ENCODE measurements at regions not wholly inside any gene's neighbourhood (a gene's known extent, or its start where the extent isn't known, plus 50 kb on each side); places are given as distances from the start of the nearest gene placed in this dataset.

DNA sequence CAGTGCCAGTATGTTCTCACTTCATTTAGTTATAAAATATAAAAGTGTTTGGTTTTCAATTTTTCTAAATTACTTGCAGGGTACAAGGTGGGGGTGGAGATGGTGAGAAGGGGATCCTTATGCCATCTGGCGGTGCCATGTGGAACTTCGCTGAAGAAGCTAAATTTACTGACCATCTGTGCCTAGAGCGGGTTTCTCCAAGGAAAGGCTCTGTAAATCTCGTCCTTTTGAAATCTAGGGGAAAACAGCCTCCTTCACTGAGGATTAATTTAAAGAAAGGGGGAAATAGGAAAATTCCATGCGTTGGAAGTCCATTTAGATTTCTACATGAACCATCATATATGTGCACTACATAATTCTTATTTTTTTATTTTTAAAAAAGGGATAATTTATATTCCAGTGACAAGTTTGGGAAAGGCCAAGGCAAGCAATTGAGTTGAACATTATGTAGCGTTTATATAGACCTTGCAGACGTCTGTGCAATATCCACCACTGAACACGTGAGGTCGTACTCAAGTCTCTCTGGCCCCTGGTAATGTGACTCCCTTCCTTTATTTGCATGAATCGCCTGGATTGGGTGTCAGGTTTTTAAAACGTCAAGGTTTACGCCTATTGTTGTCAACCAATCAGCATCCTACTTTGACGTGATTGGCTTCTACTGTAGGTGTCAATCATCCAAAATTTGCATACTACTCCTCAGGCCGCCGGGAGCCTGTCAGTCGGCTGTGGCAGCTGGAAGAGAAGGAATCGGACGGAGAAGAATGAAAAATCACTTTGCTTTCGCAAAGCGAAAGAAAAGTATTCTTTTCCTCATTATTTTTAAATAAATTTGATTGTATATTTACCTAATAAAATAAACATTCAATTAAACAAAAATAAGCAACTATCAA, 297.1 kb upstream of the NFE2L3 start:
- peak overlapping the region in 1 of 2 donors; percentile 47 for H3K27ac ChIP-seq (ENCODE audit: low read depth in 2 of 2, low read length in 1 of 2)
- H3K36me3 ChIP-seq (ENCODE audit: control insufficient read depth in 2 of 2, insufficient read depth in 2 of 2, low read length in 1 of 2), result no peaks in the 10 kb centered on the region
- peaks cover 11 to 57% of the 10 kb centered on the region in 2 donors for H3K27me3 ChIP-seq (ENCODE audit: control insufficient read depth in 1 of 2, insufficient read depth in 2 of 2, low read length in 2 of 2)
- 8 to 12% methylated on average over 20 of the region's 20 CpGs for WGBS, 2 donors
- H3K9me3 ChIP-seq (ENCODE audit: control insufficient read depth in 2 of 2, insufficient read depth in 1 of 2, low read depth in 1 of 2, low read length in 1 of 2), result peaks cover 0 to 8% of the 10 kb centered on the region in 2 donors
- H3K4me1 ChIP-seq (ENCODE audit: control insufficient read depth in 2 of 2, insufficient read depth in 2 of 2, low read length in 1 of 2), result peaks cover 5 to 6% of the 10 kb centered on the region in 2 donors
- no peak overlapping the region for H3K4me3 ChIP-seq (ENCODE audit: low read depth in 1 of 2, low read length in 2 of 2)

DNA sequence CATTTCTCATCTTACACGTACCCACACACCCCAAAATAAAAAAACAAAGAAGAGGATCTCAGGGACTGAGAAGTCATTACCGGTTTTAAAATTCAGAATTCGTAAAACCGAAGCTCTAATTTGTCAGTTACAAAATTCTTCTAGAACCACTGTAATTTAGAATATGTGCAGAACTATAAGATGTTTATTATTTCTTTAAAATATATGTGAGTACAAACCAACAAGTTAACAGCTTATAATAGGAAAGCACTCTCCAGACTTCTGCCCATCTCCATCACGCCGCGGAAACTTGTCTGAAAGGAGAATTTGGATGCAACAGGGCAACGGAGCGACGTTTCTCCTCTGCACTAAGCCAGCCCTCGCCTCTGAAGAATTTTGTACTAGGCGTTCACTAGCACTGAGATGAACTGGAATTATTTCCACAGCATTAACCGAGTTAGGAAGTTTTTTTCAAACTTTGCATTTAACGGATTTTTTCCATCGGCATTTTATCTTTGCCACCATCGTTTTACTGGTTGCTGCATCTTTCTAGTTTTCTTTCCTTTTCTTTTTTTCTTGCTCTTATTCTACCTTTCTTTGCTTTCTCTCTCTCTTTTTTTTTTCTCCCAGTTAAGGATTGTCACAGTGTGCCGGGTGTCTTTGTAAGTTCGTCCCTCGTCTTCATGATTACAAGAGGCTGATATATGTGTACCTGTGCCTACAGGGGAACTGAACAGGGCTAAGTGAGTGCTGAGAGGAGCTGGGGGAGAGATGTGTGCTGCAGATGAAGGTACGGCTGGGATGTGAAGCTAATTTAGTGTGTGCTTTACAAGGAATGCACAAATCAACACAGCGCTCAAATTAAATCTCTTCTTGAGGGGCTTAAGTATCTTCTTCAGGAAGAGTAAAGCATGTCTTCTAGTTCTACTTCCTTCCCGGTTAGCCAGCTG, 295.9 kb upstream of the NFE2L3 start:
- Histone ChIP-seq H3K4me3 (ENCODE audit: low read depth in 1 of 2, low read length in 2 of 2) (peak overlapping the region; percentile 43 to 49), H3K27ac (ENCODE audit: low read depth in 2 of 2, low read length in 1 of 2) (peak overlapping the region; percentile 53 to 77), H3K9me3 (ENCODE audit: control insufficient read depth in 2 of 2, insufficient read depth in 1 of 2, low read depth in 1 of 2, low read length in 1 of 2) (peaks cover 0 to 12% of the 10 kb centered on the region in 2 donors), H3K36me3 (ENCODE audit: control insufficient read depth in 2 of 2, insufficient read depth in 2 of 2, low read length in 1 of 2) (no peaks in the 10 kb centered on the region), H3K4me1 (ENCODE audit: control insufficient read depth in 2 of 2, insufficient read depth in 2 of 2, low read length in 1 of 2) (peaks cover 5 to 6% of the 10 kb centered on the region in 2 donors), H3K27me3 (ENCODE audit: control insufficient read depth in 1 of 2, insufficient read depth in 2 of 2, low read length in 2 of 2) (peaks cover 11 to 67% of the 10 kb centered on the region in 2 donors)
- WGBS, 2 donors, result 25 to 31% methylated on average over 22 of the region's 22 CpGs

DNA sequence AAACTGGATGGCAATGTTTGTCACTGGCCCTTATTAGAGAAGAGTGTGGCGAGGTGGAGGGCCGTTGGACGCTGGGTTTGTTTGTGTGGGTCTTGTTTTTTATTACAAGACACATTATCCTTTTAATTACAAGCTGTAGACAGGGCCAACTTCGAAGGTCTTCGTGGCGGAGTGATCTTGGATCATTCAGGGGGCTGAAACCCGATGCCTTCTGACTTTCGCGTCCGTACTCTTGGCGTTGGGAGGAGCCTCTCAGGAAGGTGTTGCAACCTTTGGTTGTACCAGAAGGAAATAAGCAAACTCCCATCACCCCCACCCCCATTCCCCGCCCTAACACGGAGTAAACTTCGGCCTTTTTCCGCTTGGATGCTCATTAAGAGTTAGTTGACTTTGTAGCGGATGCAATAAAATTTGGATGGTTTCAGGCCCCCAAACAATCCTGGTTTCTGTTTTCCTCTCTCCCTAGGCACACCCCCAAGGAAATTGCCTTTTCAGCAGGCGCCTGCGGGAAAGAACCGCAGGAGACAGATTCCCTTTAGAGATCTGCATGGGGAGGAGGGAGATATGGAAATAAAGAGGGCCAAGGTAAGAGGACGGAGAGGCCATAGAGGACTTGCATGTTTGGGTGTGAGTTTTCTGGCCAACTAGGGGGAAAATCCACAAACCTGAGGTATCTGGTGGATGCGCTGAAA, 294.5 kb upstream of the NFE2L3 start:
- Histone ChIP-seq H3K36me3 (ENCODE audit: control insufficient read depth in 2 of 2, insufficient read depth in 2 of 2, low read length in 1 of 2) (no peaks in the 10 kb centered on the region), H3K4me1 (ENCODE audit: control insufficient read depth in 2 of 2, insufficient read depth in 2 of 2, low read length in 1 of 2) (peaks cover 2 to 3% of the 10 kb centered on the region in 2 donors), H3K27ac (ENCODE audit: low read depth in 2 of 2, low read length in 1 of 2) (no peak overlapping the region), H3K4me3 (ENCODE audit: low read depth in 1 of 2, low read length in 2 of 2) (peak overlapping the region in 1 of 2 donors; percentile 49), H3K27me3 (ENCODE audit: control insufficient read depth in 1 of 2, insufficient read depth in 2 of 2, low read length in 2 of 2) (peaks cover 11 to 67% of the 10 kb centered on the region in 2 donors), H3K9me3 (ENCODE audit: control insufficient read depth in 2 of 2, insufficient read depth in 1 of 2, low read depth in 1 of 2, low read length in 1 of 2) (peaks cover 0 to 16% of the 10 kb centered on the region in 2 donors)
- 22% methylated on average over 21 of the region's 21 CpGs for WGBS, 2 donors

DNA sequence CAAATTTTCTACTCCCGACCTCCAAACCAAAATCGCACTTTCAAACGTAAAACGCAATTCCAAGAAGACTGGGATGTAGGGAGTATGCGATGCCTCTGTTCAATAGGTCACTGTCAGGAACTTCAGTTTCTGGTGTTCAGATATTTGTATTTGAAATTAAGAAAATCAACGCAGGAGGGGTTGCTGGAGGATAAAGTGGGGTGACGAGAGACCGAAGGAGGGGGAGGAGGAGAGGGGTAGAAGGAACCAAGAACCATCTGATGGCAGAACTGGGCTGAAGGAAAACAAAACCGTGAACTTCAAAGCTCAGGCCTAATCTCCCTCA, 293.8 kb upstream of the NFE2L3 start:
- no peaks in the 10 kb centered on the region for H3K36me3 ChIP-seq (ENCODE audit: control insufficient read depth in 2 of 2, insufficient read depth in 2 of 2, low read length in 1 of 2)
- no peak overlapping the region for H3K27ac ChIP-seq (ENCODE audit: low read depth in 2 of 2, low read length in 1 of 2)
- H3K4me3 ChIP-seq (ENCODE audit: low read depth in 1 of 2, low read length in 2 of 2), result no peak overlapping the region
- H3K9me3 ChIP-seq (ENCODE audit: control insufficient read depth in 2 of 2, insufficient read depth in 1 of 2, low read depth in 1 of 2, low read length in 1 of 2), result peaks cover 0 to 18% of the 10 kb centered on the region in 2 donors
- H3K4me1 ChIP-seq (ENCODE audit: control insufficient read depth in 2 of 2, insufficient read depth in 2 of 2, low read length in 1 of 2), result peaks cover 0 to 2% of the 10 kb centered on the region in 2 donors
- peaks cover 11 to 69% of the 10 kb centered on the region in 2 donors for H3K27me3 ChIP-seq (ENCODE audit: control insufficient read depth in 1 of 2, insufficient read depth in 2 of 2, low read length in 2 of 2)
- 35 to 38% methylated on average over 9 of the region's 9 CpGs for WGBS, 2 donors

DNA sequence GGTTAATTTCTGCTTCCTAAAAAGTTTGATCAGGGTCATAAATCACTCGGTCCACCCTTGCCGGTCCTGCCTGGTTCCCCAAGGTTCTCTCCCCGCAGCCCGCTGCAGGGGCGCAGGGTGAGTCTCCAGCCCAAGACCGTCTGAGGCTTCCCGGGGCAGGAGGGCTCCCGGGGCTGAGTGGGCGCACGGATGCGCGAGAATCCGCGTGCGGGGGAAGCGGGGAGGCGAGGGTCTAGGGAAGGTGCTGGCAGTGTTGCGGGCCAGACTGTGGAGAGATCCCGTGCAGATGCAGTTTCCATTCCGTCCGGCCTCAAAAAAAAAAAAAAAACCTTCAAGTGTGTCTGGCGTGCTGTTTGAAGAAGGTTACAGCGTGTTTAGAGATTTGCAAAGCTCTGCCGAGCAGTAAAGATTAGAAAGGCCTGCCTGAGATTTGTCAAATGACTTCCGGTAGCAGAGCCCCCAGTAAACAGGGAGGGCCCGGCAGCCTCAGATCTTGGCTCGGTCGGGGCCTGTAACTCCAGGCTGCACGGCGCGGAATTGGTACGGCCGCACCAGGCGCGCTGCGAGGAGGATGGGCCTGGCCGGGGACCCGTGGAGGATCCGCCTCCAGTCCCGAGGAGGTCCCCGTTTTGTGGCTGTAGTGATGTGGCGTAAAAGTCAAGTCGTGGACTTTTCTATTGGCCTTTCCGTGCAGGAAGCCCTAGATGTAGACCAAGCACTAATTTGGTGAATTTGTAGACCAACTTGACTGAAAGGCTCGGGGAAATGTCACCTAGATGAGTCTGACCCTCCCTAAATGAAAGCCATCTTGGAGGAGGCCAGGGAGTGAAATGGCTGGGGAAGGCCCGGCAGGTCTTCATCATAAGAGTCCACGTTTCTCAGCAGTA, 293.2 kb upstream of the NFE2L3 start:
- Histone ChIP-seq H3K36me3 (ENCODE audit: control insufficient read depth in 2 of 2, insufficient read depth in 2 of 2, low read length in 1 of 2) (no peaks in the 10 kb centered on the region), H3K4me3 (ENCODE audit: low read depth in 1 of 2, low read length in 2 of 2) (no peak overlapping the region), H3K27me3 (ENCODE audit: control insufficient read depth in 1 of 2, insufficient read depth in 2 of 2, low read length in 2 of 2) (peaks cover 11 to 66% of the 10 kb centered on the region in 2 donors), H3K4me1 (ENCODE audit: control insufficient read depth in 2 of 2, insufficient read depth in 2 of 2, low read length in 1 of 2) (peaks cover 0 to 2% of the 10 kb centered on the region in 2 donors), H3K9me3 (ENCODE audit: control insufficient read depth in 2 of 2, insufficient read depth in 1 of 2, low read depth in 1 of 2, low read length in 1 of 2) (peaks cover 0 to 18% of the 10 kb centered on the region in 2 donors), H3K27ac (ENCODE audit: low read depth in 2 of 2, low read length in 1 of 2) (no peak overlapping the region)
- WGBS, 2 donors, result 32 to 36% methylated on average over 47 of the region's 47 CpGs

- H3K27me3 ChIP-seq (ENCODE audit: control insufficient read depth in 1 of 2, insufficient read depth in 2 of 2, low read length in 2 of 2), result peaks cover 11 to 61% of the 10 kb centered on the region in 2 donors
- 34 to 38% methylated on average over 19 of the region's 19 CpGs for WGBS, 2 donors
- H3K36me3 ChIP-seq (ENCODE audit: control insufficient read depth in 2 of 2, insufficient read depth in 2 of 2, low read length in 1 of 2), result no peaks in the 10 kb centered on the region
- peaks cover 0 to 18% of the 10 kb centered on the region in 2 donors for H3K9me3 ChIP-seq (ENCODE audit: control insufficient read depth in 2 of 2, insufficient read depth in 1 of 2, low read depth in 1 of 2, low read length in 1 of 2)
- H3K27ac ChIP-seq (ENCODE audit: low read depth in 2 of 2, low read length in 1 of 2), result no peak overlapping the region
- H3K4me1 ChIP-seq (ENCODE audit: control insufficient read depth in 2 of 2, insufficient read depth in 2 of 2, low read length in 1 of 2), result peaks cover 0 to 2% of the 10 kb centered on the region in 2 donors
- H3K4me3 ChIP-seq (ENCODE audit: low read depth in 1 of 2, low read length in 2 of 2), result no peak overlapping the region
Observed at GRCh38 chr7:25859412-25860274, 292.4 kb upstream of the NFE2L3 start.

- Histone ChIP-seq H3K27me3 (ENCODE audit: control insufficient read depth in 1 of 2, insufficient read depth in 2 of 2, low read length in 2 of 2) (peaks cover 11 to 57% of the 10 kb centered on the region in 2 donors), H3K4me1 (ENCODE audit: control insufficient read depth in 2 of 2, insufficient read depth in 2 of 2, low read length in 1 of 2) (peaks cover 0 to 2% of the 10 kb centered on the region in 2 donors), H3K4me3 (ENCODE audit: low read depth in 1 of 2, low read length in 2 of 2) (no peak overlapping the region), H3K36me3 (ENCODE audit: control insufficient read depth in 2 of 2, insufficient read depth in 2 of 2, low read length in 1 of 2) (no peaks in the 10 kb centered on the region), H3K9me3 (ENCODE audit: control insufficient read depth in 2 of 2, insufficient read depth in 1 of 2, low read depth in 1 of 2, low read length in 1 of 2) (peaks cover 0 to 18% of the 10 kb centered on the region in 2 donors), H3K27ac (ENCODE audit: low read depth in 2 of 2, low read length in 1 of 2) (no peak overlapping the region)
- 16 to 17% methylated on average over 36 of the region's 36 CpGs for WGBS, 2 donors
Observed at GRCh38 chr7:25860275-25861163, 291.5 kb upstream of the NFE2L3 start.

All from esophagus (tissue), 2 donors.